UCSD-AML1 (cell line): ENCODE measurements at regions not wholly inside any gene's neighbourhood (a gene's known extent, or its start where the extent isn't known, plus 50 kb on each side); places are given as distances from the start of the nearest gene placed in this dataset.
"Not testable (repeated sequence)": the region's sequence is repeated elsewhere in the genome, so short reads cannot be mapped to it uniquely, and the experiment has no call there.

Experiments
- DNase-seq: peaks from one replicate; lab custom pipeline; 2025; ENCODE audit not compliant: unreplicated experiment; lab: John Stamatoyannopoulos, UW

DNA sequence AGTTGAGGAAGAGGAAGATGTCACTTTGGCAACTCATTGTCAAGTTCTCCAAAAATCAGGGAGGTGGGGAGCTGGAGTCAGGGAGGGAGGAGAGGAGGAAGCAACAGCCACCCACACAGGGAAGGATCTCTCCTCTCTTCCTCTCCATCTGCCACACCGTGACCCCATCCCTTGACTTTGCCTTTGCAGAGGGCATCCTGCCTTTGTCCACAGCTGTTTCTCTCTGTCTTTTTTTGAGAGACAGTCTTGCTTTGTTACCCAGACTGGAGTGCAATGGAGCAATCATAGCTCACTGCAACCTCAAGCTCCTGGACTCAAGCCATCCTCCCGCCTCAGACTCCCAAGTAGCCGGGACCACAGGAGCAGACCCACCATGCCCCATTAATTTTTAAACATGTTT is 276.0 kb downstream of the SHOX start:
- no peak for DNase-seq

DNA sequence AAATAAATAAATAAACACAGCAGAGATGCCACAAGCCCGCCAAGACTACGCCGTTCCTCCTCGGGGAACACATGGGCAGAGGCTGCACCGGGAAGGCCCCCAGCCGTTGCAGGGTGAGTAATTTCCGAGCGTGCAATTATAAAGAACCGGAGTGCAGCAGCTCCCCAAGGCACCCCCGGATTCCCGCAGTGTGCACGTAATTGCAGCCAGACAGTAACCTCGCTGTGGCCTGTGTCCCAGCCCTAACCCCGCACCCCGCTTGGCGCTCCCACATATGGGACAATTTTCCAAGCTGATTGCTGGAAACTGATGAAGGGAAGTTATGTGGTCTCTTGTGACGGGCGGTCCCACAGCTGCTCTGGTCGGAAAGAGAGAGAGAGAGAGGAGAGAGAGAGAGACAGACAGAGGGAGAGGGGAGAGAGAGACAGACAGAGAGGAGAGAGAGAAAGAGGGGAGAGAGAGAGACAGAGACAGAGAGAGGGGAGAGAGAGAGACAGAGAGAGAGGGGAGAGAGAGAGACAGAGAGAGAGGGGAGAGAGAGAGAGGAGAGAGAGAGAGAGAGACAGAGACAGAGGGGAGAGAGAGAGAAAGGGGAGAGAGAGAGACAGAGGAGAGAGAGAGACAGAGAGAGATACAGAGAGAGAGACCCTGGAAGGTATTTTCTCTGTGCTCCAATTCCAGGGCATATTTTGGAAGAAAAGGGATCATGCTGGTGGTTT is 275.4 kb downstream of the SHOX start:
- DNase-seq, result no peak

DNA sequence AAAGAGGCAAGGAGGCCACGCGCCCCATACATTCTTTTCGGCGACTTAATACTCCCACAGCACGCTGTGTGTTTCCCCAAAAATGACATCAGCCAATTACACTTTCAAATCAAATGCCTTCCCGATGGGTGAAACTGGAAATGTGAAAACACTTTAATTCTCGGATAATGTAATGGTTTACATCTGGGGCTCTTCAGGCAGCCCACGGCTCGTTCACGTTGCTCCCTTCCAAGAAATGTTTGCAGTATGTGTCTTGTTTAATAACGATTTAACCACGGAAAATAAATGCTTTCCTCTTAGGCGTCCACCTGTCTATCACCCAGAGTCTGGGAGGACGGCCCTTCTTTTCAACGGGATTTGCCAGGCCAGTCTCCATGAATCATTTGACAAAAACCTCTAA is 272.5 kb downstream of the SHOX start:
- no peak for DNase-seq

DNA sequence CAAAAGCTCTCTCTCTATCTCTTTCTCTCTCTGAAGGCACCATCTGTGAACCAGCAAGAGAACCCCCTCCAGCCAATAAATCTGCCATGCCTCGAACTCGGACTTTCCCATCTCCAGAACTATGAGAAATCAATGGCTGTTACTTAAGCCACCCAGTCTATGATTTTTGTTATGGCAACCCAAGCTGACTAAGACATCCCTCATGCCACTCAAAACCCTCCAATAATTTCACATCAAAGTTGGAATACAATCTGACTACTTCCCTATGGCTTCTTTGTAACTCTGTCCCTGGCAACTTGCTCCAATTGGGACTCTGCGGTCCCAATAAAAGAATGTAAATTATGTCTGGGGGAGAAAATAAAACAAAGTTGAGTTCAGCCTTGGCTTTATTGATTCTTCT is 265.7 kb downstream of the SHOX start:
- DNase-seq, result no peak

DNA sequence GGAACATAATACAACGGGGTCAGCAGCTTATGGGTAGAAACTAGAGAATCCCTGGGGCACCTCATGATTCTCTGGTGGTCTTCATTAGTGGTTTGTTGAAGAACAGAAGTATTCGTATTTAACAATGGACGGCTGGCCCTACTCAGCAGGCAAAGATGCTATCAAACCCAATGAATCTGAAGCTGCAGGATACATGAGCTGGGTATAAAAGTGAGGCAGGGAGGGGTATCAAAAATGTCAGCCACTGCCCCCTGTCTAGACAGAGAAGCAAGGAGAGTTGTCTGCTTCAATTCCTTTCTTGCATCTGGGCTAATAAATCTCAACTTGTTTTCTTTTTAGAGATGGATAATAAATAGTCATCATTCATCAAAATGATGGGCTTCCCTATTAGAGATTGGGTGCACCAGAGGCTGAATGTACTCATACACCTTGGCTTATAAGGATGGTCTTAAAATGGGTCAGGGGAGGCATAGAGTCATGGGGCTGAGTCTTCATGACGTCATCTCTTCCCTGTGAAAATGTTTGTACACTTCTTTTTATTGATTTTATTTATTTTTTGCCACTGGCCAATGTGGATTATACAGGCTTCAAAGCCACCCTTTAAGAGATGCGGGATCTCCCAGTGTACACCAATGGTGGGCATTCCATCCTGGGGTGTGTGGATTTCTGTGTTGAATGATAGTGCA is 259.5 kb downstream of the SHOX start:
- DNase-seq, result no peak

DNA sequence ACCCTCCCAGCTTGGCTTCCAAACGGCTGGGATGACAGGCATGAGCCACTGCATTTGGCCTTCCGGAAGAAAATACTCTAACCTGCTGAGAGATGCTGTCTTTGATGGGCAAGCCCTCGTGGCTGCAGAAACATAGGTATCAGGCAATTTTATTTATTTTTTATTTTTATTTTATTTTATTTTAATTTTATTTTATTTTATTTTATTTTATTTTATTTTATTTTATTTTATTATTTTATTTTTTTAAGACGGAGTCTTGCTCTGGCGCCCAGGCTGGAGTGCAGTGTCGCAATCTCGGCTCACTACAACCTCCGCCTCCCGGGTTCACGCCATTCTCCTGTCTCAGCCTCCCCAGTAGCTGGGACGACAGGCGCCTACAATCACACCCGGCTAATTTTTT is 257.1 kb downstream of the SHOX start:
- not testable (repeated sequence) for DNase-seq

DNA sequence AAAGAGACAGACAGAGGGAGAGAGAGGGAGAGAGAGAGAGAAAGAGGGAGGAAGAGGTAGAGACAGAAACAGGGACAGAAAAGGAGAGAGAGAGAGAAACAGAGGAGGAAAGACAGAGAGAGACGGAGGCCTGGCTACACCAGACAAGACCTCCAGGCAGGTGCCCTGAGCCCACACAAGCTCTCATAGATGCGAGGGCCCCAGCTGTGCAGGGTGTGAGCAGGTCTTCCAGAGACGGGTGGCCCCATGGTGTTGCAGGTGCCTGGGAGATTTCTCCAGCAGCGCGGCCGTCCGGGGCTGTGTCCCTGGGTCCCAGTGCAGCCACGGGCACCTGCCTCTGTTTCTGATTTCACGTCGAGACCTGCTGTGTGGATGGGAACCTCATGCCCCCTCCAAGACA is 253.0 kb downstream of the SHOX start:
- no peak for DNase-seq

DNA sequence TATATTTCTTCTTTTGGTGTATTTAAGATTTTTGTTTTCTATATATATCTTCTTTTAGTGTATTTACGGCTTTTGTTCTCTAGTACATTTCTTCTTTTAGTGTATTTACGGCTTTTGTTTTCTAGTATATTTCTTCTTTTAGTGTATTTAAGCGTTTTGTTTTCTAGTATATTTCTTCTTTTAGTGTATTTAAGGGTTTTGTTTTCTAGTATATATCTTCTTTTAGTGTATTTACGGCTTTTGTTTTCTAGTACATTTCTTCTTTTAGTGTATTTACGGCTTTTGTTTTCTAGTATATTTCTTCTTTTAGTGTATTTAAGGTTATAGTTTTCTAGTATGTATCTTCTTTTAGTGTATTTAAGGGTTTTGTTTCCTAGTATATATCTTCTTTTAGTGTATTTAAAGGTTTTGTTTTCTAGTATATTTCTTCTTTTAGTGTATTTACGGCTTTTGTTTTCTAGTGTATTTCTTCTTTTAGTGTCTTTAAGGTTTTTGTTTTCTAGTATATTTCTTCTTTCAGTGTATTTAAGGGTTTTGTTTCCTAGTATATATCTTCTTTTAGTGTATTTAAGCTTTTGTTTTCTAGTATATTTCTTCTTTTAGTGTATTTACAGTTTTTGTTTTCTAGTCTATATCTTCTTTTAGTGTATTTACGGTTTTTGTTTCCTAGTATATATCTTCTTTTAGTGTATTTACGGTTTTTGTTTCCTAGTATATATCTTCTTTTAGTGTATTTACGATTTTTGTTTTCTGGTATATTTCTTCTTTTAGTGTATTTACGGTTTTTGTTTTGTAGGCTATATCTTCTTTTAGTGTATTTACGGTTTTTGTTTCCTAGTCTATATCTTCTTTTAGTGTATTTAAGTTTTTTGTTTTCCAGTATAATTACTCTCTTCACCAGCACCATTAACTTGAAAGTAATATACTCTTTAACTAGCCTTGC is 249.4 kb downstream of the SHOX start:
- DNase-seq, result not testable (repeated sequence)

DNA sequence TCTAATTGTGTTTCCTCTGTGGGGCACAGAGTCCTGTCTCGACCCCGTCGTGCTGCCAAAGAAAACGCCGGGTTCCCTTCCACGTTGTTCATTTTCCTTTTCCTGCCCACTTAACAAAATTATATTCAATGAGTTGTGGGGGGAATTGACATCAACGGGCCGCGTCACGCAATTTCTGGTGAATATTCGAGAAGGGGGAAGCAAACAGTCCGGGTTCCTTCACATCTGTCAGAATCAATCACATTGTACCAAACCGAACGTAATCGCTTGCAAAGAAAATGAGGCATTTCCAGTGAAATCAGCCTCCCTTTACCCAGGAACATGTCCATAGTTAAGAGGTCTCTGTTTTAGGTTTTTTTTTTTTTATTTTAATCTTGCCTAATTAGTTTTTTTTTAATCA is 243.5 kb downstream of the SHOX start:
- DNase-seq, result no peak

DNA sequence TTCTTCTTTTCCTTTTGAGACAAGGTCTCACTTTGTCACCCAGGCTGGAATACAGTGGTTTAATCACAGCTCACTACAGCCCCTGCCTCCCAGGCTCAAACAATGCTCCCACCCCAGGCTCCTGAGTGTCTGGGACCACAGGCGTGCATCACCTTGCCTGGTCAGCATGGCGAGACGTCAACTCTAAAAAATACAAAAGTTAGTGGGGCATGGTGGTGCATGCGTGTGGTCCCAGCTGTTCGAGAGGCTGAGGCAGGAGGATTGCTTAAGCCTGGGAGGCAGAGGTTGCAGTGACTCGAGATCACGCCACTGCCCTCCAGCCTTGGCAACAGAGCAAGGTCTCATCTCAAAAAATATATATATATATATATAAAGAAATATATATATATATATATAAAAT is 242.4 kb downstream of the SHOX start:
- no peak for DNase-seq

DNA sequence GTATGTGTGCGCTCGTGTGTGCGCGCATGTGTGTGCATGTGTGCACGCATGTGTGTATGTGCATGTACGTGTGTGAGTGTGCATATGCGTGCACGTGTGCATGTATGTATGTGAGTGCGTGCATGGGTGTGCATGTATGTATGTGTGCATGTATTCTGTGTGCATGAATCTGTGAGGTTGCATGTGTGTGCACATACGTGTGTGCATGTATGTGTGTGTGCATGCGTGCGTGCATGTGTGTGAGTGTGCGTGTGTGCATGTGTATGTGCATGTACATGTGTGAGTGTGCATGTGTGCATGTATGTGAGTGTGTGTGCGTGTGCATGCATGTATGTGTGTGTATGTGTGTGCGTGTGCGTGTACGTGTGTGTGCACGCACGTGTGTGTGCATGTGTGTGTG is 241.5 kb downstream of the SHOX start:
- no peak for DNase-seq

DNA sequence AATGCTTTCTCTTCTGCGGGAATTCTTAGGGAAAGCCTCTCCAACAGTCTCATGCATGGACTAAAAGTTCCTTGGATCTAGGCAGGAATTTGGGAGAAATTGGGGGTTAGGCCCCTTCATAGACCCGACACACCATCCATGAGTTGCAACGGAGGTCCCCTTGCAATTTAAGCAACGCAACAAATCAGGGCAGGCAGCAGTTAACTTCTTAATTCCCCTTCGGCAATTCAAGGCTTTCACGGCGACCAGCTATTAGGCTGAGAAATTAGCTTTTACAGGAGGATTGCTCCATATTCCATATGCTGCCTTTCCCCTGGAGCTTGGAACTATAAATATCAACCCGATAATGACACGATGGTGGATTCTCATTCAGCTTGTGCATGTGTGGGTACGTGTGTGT is 241.0 kb downstream of the SHOX start:
- no peak for DNase-seq

DNA sequence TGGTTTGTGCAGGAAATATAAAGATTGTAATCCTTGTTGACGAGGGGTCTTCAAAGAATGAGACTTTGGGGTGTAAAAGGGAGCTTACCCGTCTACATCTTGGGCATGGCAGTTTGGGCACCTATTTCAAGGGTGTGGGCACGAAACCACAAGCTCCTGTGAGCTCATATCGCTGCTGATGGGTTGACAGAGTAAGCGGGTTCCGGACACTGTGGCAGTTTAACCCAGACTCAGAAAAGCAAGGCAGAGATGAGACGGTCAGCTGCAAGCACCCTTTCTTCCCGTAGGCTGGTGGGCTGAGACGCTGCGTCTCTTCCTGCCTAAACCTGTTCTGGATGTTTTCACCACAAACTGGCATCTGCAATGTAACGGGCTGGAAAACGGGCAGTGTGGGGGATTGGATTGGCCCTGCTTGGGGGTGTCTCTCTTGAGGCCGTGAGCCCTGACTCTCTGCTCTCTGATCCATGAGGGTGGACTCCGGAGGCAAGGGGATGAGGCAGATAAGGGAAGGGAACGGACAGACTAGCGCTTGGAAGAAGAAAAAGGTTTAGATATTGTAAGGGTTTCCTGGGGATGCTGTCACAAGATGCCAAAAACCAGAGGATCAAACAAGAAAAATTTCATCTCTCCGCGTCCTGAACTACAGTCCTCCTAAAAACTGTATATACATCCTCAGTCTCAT is 237.5 kb downstream of the SHOX start:
- DNase-seq, result no peak

DNA sequence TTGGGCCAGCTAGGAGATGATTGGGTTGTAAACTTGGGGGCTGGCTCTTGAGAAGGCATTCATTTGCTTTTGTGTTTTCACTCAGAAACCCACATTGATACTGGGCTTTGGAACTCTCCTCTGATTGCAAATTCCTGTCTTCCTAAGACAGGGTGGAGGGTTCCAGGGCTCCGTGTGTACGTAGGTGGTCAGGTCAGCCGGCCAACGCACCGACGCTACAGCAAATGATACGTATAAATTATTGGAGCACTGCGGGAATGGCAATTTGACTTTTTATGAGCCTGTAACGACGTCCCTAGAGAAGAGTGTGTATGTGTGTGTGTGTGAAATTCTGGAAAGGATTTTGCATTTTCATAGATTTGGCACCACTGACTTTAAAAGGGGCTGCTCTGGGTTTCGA is 236.9 kb downstream of the SHOX start:
- no peak for DNase-seq

DNA sequence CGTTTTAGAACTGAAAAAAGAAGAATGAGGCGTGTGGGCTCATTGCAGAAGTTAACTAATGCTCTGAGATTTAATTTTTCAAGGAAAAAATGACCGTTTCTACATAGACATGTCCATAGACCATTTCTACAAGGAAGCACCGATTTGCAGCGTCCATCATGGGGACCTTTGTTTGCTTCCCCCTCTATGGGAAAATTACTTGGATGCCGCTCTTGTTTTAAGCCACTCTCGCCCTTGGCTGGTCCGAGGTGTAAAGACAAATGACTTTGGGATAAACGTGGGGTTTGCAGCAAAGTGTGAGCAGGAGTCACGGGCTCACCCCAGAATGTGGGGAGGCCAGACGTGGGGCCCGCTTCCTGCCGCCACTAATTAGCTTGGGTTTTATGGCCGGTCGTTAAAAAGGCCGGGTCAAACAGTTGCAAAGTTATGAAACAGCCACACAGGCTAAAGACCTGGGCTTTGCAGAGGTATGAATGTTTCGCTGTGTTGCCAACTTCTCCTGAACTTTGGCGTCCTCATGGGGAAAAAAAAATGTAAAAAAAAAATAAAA is 235.9 kb downstream of the SHOX start:
- DNase-seq, result no peak

DNA sequence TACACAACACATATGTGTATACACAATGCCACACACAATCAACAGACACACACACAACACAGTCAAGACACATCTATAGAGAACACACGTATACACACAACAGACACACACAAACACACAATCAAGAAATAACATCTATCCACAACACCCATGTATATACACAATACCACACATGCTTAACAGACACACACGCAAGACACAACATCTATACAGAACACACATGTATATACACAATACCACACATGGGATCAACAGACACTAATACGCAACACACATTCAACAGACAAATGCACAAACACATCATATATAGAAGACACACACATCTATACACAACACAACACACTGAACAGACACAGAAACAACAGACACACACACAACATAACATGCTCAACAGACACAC is 234.8 kb downstream of the SHOX start:
- no peak for DNase-seq

DNA sequence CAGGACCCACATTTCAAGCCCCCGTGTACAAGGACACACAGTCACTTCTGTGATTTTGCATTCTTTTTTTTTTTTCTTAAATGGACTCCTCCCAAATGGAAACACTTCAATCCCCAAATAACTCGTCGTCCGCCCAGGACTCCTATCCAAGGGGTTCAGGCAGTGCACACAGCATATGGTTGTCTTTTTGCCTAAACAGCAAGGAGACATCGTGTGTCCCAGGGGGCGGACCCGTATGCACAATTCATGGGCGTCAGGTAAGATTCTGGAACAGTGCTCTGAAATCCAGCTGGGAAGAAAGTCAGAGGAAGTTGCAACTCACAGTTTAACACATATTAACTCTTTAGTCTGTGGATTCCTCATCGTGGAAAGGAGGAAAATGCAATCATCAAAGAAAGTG is 231.3 kb downstream of the SHOX start:
- DNase-seq, result no peak

DNA sequence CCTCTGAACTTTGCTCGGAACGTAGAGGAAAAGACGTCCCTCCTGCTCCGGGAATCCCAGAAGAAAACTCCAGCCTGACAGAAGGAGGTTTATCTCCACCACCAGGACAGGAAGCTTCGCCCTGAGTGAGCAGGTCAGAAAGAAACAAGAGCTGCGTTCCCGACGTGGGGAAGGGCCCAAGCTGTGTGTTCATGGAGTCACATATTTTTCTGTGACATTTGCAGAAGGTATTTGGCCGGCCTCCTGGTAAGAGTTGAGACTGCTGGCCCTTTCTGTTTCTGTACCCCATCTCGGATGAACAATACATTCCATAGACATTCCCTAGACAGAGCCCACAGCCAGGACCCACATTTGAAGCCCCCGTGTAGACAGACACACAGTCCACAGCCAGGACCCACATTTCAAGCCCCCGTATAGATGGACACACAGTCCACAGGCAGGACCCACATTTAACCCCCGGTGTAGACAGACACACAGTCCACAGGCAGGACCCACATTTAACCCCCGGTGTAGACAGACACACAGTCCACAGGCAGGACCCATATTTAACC is 230.8 kb downstream of the SHOX start:
- no peak for DNase-seq

DNA sequence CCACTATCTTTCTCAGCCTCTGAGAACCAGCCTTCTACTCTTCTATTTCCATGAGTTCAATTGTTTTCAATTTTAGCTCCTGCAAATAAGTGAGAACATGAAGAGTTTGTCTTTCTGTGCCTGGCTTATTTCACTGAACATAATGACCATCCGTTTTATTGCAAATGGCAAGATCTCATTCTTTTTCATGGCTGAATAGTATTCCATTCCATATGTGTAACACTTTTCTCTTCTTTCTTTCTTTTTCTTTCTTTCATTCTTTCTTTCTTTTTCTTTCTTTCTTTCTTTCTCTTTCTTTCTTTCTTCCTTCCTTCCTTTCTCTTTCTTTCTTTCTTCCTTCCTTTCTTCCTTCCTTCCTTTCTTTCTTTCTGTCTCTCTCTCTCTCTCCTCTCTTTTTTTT is 228.7 kb downstream of the SHOX start:
- no peak for DNase-seq

DNA sequence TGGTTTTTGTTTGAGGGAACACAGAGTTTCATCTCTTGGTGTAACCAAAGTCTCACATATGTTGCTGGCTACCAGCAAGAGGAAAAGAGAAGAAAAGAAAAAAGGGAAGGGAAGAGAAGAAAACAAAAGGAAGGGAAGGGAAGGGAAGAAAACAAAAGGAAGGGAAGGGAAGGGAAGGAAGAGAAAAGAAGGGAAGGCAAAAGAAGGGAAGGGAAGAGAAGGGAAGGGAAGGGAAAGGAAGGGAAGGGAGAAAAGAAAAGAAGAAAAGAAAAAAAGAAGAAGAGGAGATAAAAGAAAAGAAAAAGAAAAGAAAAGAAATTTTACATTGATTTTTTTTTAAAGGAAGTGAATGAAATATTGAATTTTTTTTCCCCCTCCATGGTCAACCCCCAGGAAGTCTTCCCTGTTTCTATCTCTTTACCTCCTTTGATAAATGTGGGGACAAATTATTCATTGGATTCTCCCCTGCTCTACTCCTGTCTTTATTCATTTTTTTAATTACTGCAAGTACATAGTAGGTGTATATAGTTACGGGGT is 228.0 kb downstream of the SHOX start:
- no peak for DNase-seq
